Osteocyte (in vitro differentiated cells): ENCODE measurements at regions not wholly inside any gene's neighbourhood (a gene's known extent, or its start where the extent isn't known, plus 50 kb on each side); places are given as distances from the start of the nearest gene placed in this dataset.

ENCODE experiments used
- DNase-seq: peaks from one replicate; pipeline ENCODE4 v3.0.0; 2021; ENCODE audit warnings: mixed read lengths; ENCODE audit not compliant: unreplicated experiment; ENCODE audit errors: extremely low spot score
- H3K27ac Mint-ChIP-seq: one replicate; pipeline ENCODE4 v1.8.0; 2021; ENCODE audit warnings: mild to moderate bottlenecking, mixed read lengths; ENCODE audit not compliant: unreplicated experiment
- H3K27me3 Mint-ChIP-seq: one replicate; pipeline ENCODE4 v1.8.0; 2021; ENCODE audit warnings: mixed read lengths; ENCODE audit not compliant: unreplicated experiment
- H3K36me3 Mint-ChIP-seq: one replicate; pipeline ENCODE4 v1.8.0; 2021; ENCODE audit warnings: mixed read lengths; ENCODE audit not compliant: unreplicated experiment
- H3K4me1 Mint-ChIP-seq: one replicate; pipeline ENCODE4 v1.8.0; 2021; ENCODE audit warnings: mixed read lengths; ENCODE audit not compliant: unreplicated experiment
- H3K4me3 Mint-ChIP-seq: one replicate; pipeline ENCODE4 v1.8.0; 2021; ENCODE audit warnings: mild to moderate bottlenecking, moderate library complexity, mixed read lengths; ENCODE audit not compliant: unreplicated experiment
- H3K9me3 Mint-ChIP-seq: one replicate; pipeline ENCODE4 v1.8.0; 2021; ENCODE audit warnings: mixed read lengths; ENCODE audit not compliant: unreplicated experiment
- TF ChIP-seq, protein P1 (sequence below): fragments of 200-600 bp; sonication (generic); IDR thresholded peaks from 2 replicates; pipeline ENCODE4 v1.5.0; 2021; ENCODE audit warnings: antibody characterized with exemption, mild to moderate bottlenecking, moderate library complexity

DNA sequence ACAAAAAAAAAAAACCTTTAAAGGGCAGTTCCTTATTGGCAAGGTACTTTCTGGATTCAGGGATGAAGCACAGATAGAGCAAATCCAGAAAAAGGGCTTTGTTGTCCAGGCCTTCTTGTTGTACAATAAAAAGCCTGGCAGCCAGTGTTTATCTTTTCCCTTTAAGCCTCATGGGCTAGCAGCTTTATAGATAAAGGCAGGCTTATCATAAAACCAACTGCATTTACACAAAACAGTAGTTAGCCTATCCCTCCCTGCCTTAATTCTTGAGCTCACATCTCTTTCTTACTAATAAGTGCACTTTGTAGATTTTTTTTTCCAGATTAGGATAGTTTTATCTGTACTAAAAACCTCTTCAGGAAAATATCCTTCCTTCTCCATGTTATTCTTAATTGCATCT is 662.8 kb upstream of the CCDC54 start:
- TF ChIP-seq, protein P1, sequence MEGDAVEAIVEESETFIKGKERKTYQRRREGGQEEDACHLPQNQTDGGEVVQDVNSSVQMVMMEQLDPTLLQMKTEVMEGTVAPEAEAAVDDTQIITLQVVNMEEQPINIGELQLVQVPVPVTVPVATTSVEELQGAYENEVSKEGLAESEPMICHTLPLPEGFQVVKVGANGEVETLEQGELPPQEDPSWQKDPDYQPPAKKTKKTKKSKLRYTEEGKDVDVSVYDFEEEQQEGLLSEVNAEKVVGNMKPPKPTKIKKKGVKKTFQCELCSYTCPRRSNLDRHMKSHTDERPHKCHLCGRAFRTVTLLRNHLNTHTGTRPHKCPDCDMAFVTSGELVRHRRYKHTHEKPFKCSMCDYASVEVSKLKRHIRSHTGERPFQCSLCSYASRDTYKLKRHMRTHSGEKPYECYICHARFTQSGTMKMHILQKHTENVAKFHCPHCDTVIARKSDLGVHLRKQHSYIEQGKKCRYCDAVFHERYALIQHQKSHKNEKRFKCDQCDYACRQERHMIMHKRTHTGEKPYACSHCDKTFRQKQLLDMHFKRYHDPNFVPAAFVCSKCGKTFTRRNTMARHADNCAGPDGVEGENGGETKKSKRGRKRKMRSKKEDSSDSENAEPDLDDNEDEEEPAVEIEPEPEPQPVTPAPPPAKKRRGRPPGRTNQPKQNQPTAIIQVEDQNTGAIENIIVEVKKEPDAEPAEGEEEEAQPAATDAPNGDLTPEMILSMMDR, result no peak
- H3K27me3 Mint-ChIP-seq, result no peaks in the 10 kb centered on the region
- peaks cover 3% of the 10 kb centered on the region for H3K9me3 Mint-ChIP-seq

DNA sequence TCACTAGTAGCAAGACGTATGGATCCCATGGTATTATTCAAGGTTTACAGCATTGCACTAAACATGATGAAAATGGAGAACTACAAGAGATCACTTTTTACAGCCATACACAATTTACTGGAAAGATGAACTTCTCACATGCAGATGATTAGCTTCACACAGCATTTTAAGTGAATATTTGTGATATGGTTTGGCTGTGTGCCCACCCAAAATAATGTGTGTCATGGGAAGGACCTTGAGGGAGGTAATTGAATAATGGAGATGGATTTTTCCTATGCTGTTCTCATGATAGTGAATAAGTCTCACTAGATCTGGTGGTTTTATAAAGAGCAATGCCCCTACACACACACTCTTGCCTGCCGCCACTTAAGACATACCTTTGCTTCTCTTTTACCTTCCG is 662.0 kb upstream of the CCDC54 start:
- TF ChIP-seq, protein P1, result no peak
- DNase-seq, result no peak
- H3K9me3 Mint-ChIP-seq, result peaks cover 3% of the 10 kb centered on the region
- H3K4me3 Mint-ChIP-seq, result no peak overlapping the region
- H3K4me1 Mint-ChIP-seq, result peaks cover 24% of the 10 kb centered on the region
- H3K27ac Mint-ChIP-seq, result no peak overlapping the region
- H3K36me3 Mint-ChIP-seq, result peaks cover 1% of the 10 kb centered on the region
- H3K27me3 Mint-ChIP-seq, result no peaks in the 10 kb centered on the region

More for the DNA sequence above, 662.8 kb upstream of the CCDC54 start:
- Mint-ChIP-seq H3K4me1 (peaks cover 15% of the 10 kb centered on the region), H3K4me3 (no peak overlapping the region), H3K27ac (no peak overlapping the region), H3K36me3 (peaks cover 1% of the 10 kb centered on the region)
- DNase-seq, result no peak

DNA sequence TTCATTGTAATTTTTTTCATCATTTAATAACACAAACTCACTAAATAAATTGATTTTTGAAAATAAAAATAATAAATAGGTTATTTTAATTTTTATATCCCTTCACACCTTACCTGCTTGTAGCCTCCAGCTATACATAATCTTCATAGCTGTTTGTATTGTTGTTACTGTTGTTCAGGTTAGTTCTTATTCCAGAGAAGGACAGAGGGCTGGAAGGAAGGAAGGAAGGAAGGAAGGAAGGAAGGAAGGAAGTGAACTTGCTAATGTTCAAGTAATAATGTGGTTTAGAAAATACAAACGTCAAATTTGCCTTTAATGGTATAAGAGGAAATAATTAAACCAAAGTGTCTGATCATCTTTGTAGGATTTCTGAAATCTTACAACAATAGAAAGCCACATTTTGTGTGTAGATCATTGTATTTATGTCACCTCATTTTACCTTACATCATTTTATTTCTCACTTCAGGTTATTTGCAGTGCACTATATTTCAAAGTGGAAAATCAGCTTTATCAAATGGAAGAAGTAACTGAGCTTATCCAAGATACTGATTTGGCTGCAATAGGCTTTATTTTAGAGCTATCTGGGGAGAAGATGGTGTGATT is 660.0 kb upstream of the CCDC54 start:
- H3K4me3 Mint-ChIP-seq, result no peak overlapping the region
- TF ChIP-seq, protein P1, result no peak
- DNase-seq, result no peak
- H3K27me3 Mint-ChIP-seq, result no peaks in the 10 kb centered on the region
- peaks cover 3% of the 10 kb centered on the region for H3K9me3 Mint-ChIP-seq
- peaks cover 1% of the 10 kb centered on the region for H3K36me3 Mint-ChIP-seq
- peaks cover 14% of the 10 kb centered on the region for H3K4me1 Mint-ChIP-seq
- no peak overlapping the region for H3K27ac Mint-ChIP-seq

DNA sequence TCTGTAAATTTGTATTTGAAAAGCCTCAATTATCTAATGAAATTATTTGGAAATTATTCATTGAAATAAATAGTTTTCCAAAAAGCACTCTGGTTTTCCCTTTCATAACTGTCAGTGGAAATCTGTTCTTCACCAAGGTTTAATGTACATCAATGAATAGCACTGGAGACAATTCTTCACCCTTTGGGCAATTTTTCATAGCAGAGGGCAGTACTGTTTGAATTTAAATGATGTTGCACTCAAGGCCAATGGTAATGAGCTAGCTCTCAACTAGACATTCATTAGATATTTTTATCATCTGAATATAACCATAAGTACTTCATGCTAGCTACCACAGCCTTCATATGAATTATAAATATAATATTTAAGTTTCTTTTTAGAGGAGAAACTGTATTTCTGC is 658.2 kb upstream of the CCDC54 start:
- TF ChIP-seq, protein P1, result no peak
- Mint-ChIP-seq H3K4me3 (no peak overlapping the region), H3K27ac (no peak overlapping the region), H3K36me3 (peaks cover 4% of the 10 kb centered on the region), H3K9me3 (peaks cover 9% of the 10 kb centered on the region), H3K27me3 (no peaks in the 10 kb centered on the region), H3K4me1 (peaks cover 12% of the 10 kb centered on the region)
- no peak for DNase-seq

DNA sequence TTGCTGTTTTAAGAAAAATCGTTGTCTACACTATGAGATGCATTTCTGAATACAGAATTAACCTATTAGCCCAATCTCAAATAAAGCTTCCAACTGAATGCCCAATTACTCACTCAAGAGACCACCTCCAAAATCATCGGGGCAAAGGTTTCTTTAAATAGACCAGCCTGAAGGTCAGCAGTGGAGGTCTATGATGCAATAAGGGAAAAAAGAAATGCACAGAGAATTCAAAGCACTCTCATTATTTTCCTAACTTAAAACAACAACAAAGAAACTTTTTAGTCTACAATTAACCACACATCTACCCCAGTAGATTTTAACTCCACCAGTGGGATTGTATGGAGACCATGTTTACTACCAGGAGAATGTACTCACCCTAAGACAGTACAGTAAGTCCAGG is 657.7 kb upstream of the CCDC54 start:
- Mint-ChIP-seq H3K4me3 (no peak overlapping the region), H3K36me3 (peaks cover 4% of the 10 kb centered on the region), H3K4me1 (peaks cover 12% of the 10 kb centered on the region), H3K27ac (no peak overlapping the region), H3K9me3 (peaks cover 9% of the 10 kb centered on the region), H3K27me3 (no peaks in the 10 kb centered on the region)
- TF ChIP-seq, protein P1, result no peak
- DNase-seq, result no peak
